HUES64 (cell line): ENCODE measurements at regions not wholly inside any gene's neighbourhood (a gene's known extent, or its start where the extent isn't known, plus 50 kb on each side); places are given as distances from the start of the nearest gene placed in this dataset.
"Not testable (repeated sequence)": the region's sequence is repeated elsewhere in the genome, so short reads cannot be mapped to it uniquely, and the experiment has no call there.

Source experiments
- H3K27ac ChIP-seq: 2 replicates; pipeline ENCODE4 v1.7.0; 2013; ENCODE audit warnings: low read depth, low read length, inconsistent platforms
- H3K27me3 ChIP-seq: 2 replicates; pipeline ENCODE4 v1.6.1; 2013; ENCODE audit warnings: mild to moderate bottlenecking, low read length; ENCODE audit not compliant: insufficient read depth
- H3K36me3 ChIP-seq: 2 replicates; pipeline ENCODE4 v1.6.1; 2013; ENCODE audit warnings: mild to moderate bottlenecking, low read length; ENCODE audit not compliant: insufficient read depth
- H3K4me1 ChIP-seq: 2 replicates; pipeline ENCODE4 v1.6.1; 2013; ENCODE audit warnings: mild to moderate bottlenecking, low read length, moderate library complexity; ENCODE audit not compliant: insufficient read depth
- H3K4me3 ChIP-seq: 2 replicates; pipeline ENCODE4 v1.5.1; 2013; ENCODE audit warnings: mild to moderate bottlenecking, low read length, moderate library complexity
- H3K9ac ChIP-seq: 2 replicates; pipeline ENCODE4 v1.6.1; 2013; ENCODE audit warnings: mild to moderate bottlenecking, low read depth, low read length
- H3K9me3 ChIP-seq: 2 replicates; pipeline ENCODE4 v1.6.1; 2013; ENCODE audit warnings: low read depth, low read length; ENCODE audit not compliant: insufficient read depth
- WGBS: fragments of 150-250, 120-280 bp; methylation state at CpG from one replicate; pipeline ENCODE4 v1.1.7; 2013; ENCODE audit warnings: missing lambda C conversion rate; 5-methylcytosine and 5-hydroxymethylcytosine counted together

GRCh38 chr6:121595646-121596045 lies 160.2 kb downstream of the GJA1 start:
- Histone ChIP-seq H3K27me3 (no peaks in the 10 kb centered on the region), H3K27ac (no peak overlapping the region), H3K36me3 (no peaks in the 10 kb centered on the region), H3K9me3 (no peaks in the 10 kb centered on the region), H3K4me3 (no peak overlapping the region), H3K9ac (no peak overlapping the region), H3K4me1 (peaks cover 7% of the 10 kb centered on the region; the same call in 1 of the 2 replicates)
- WGBS = 80% methylated on average over 1 of the region's 1 CpG

- H3K27me3 ChIP-seq = no peaks in the 10 kb centered on the region
- H3K36me3 ChIP-seq = no peaks in the 10 kb centered on the region
- no peak overlapping the region for H3K9ac ChIP-seq
- WGBS = 96% methylated on average over 4 of the region's 4 CpGs
- no peak overlapping the region for H3K27ac ChIP-seq
- no peaks in the 10 kb centered on the region for H3K9me3 ChIP-seq
- H3K4me3 ChIP-seq = no peak overlapping the region
- H3K4me1 ChIP-seq = no peaks in the 10 kb centered on the region
Observed at GRCh38 chr6:121596441-121596840, 161.0 kb downstream of the GJA1 start.

- H3K4me3 ChIP-seq = no peak overlapping the region
- H3K27me3 ChIP-seq = no peaks in the 10 kb centered on the region
- no peak overlapping the region for H3K9ac ChIP-seq
- no peak overlapping the region for H3K27ac ChIP-seq
- H3K4me1 ChIP-seq = no peaks in the 10 kb centered on the region
- H3K9me3 ChIP-seq = no peaks in the 10 kb centered on the region
- 95% methylated on average over 3 of the region's 3 CpGs for WGBS
- no peaks in the 10 kb centered on the region for H3K36me3 ChIP-seq
Observed at GRCh38 chr6:121597654-121598053, 162.2 kb downstream of the GJA1 start.

- not testable (repeated sequence) for H3K27ac ChIP-seq, H3K9me3 ChIP-seq, H3K36me3 ChIP-seq, H3K27me3 ChIP-seq, H3K4me1 ChIP-seq, H3K4me3 ChIP-seq, H3K9ac ChIP-seq
- 93% methylated on average over 5 of the region's 6 CpGs for WGBS
Observed at GRCh38 chr6:121599331-121599730, 163.9 kb downstream of the GJA1 start.

- WGBS = 95% methylated on average over 5 of the region's 6 CpGs
- Histone ChIP-seq H3K4me1 (no peaks in the 10 kb centered on the region), H3K4me3 (no peak overlapping the region), H3K36me3 (no peaks in the 10 kb centered on the region), H3K9ac (no peak overlapping the region), H3K27me3 (no peaks in the 10 kb centered on the region), H3K27ac (no peak overlapping the region), H3K9me3 (no peaks in the 10 kb centered on the region)
Observed at GRCh38 chr6:121600389-121601168, 165.1 kb downstream of the GJA1 start.

- Histone ChIP-seq H3K4me3 (no peak overlapping the region), H3K27ac (no peak overlapping the region), H3K9me3 (no peaks in the 10 kb centered on the region), H3K36me3 (no peaks in the 10 kb centered on the region), H3K27me3 (no peaks in the 10 kb centered on the region), H3K9ac (no peak overlapping the region), H3K4me1 (no peaks in the 10 kb centered on the region)
- WGBS = 81% methylated on average over 4 of the region's 4 CpGs
Observed at GRCh38 chr6:121603486-121603885, 168.0 kb downstream of the GJA1 start.

GRCh38 chr6:121607721-121608120 lies 172.3 kb downstream of the GJA1 start:
- H3K27ac ChIP-seq = no peak overlapping the region
- H3K27me3 ChIP-seq = no peaks in the 10 kb centered on the region
- peaks cover 11% of the 10 kb centered on the region; the same call in 1 of the 2 replicates for H3K4me1 ChIP-seq
- no peak overlapping the region for H3K9ac ChIP-seq
- 94% methylated on average over 2 of the region's 2 CpGs for WGBS
- no peaks in the 10 kb centered on the region for H3K36me3 ChIP-seq
- no peak overlapping the region for H3K4me3 ChIP-seq
- no peaks in the 10 kb centered on the region for H3K9me3 ChIP-seq

GRCh38 chr6:121608270-121608669 lies 172.8 kb downstream of the GJA1 start:
- H3K27me3 ChIP-seq = no peaks in the 10 kb centered on the region
- H3K36me3 ChIP-seq = no peaks in the 10 kb centered on the region
- peaks cover 15% of the 10 kb centered on the region; the same call in 1 of the 2 replicates for H3K4me1 ChIP-seq
- H3K9me3 ChIP-seq = no peaks in the 10 kb centered on the region
- H3K4me3 ChIP-seq = no peak overlapping the region
- WGBS = 91% methylated on average over 3 of the region's 3 CpGs
- no peak overlapping the region for H3K9ac ChIP-seq
- H3K27ac ChIP-seq = no peak overlapping the region

- Histone ChIP-seq H3K4me3 (no peak overlapping the region), H3K36me3 (no peaks in the 10 kb centered on the region), H3K9ac (no peak overlapping the region), H3K9me3 (no peaks in the 10 kb centered on the region), H3K4me1 (peaks cover 15% of the 10 kb centered on the region; the same call in 1 of the 2 replicates), H3K27ac (no peak overlapping the region), H3K27me3 (no peaks in the 10 kb centered on the region)
Observed at GRCh38 chr6:121609281-121609680, 173.8 kb downstream of the GJA1 start.

- peaks cover 27% of the 10 kb centered on the region for H3K4me1 ChIP-seq
- no peaks in the 10 kb centered on the region for H3K27me3 ChIP-seq
- H3K27ac ChIP-seq = no peak overlapping the region
- H3K4me3 ChIP-seq = no peak overlapping the region
- no peaks in the 10 kb centered on the region for H3K9me3 ChIP-seq
- no peak overlapping the region for H3K9ac ChIP-seq
- WGBS = 92% methylated on average over 3 of the region's 3 CpGs
- H3K36me3 ChIP-seq = no peaks in the 10 kb centered on the region
Observed at GRCh38 chr6:121612927-121613326, 177.5 kb downstream of the GJA1 start.

GRCh38 chr6:121614115-121614514 lies 178.7 kb downstream of the GJA1 start:
- Histone ChIP-seq H3K27me3 (no peaks in the 10 kb centered on the region), H3K9me3 (no peaks in the 10 kb centered on the region), H3K4me1 (peaks cover 38% of the 10 kb centered on the region), H3K36me3 (no peaks in the 10 kb centered on the region), H3K4me3 (no peak overlapping the region), H3K9ac (no peak overlapping the region), H3K27ac (no peak overlapping the region)
- WGBS = 96% methylated on average over 5 of the region's 5 CpGs

- peaks cover 46% of the 10 kb centered on the region for H3K4me1 ChIP-seq
- WGBS = 60% methylated on average over 2 of the region's 3 CpGs
Observed at GRCh38 chr6:121615493-121615892, 180.0 kb downstream of the GJA1 start.

More at GRCh38 chr6:121615493-121615892, 180.0 kb downstream of the GJA1 start:
- Histone ChIP-seq H3K27me3 (no peaks in the 10 kb centered on the region), H3K4me3 (no peak overlapping the region), H3K9me3 (no peaks in the 10 kb centered on the region), H3K36me3 (no peaks in the 10 kb centered on the region), H3K9ac (no peak overlapping the region), H3K27ac (no peak overlapping the region)
